Globus pallidus (tissue), 1 donor: ENCODE measurements at regions not wholly inside any gene's neighbourhood (a gene's known extent, or its start where the extent isn't known, plus 50 kb on each side); places are given as distances from the start of the nearest gene placed in this dataset.

ENCODE experiments used
- DNase-seq: peaks from one replicate; pipeline ENCODE4 v3.0.0-alpha.2; 2015; ENCODE audit warnings: low spot score

GRCh38 chr6:66423047-66423446 lies 716.0 kb upstream of the EYS start:
- no peak for DNase-seq

GRCh38 chr6:66421570-66421969 lies 714.5 kb upstream of the EYS start:
- DNase-seq = peak; percentile 7

GRCh38 chr6:66418906-66419305 lies 711.9 kb upstream of the EYS start:
- no peak for DNase-seq

GRCh38 chr6:66403966-66404365 lies 696.9 kb upstream of the EYS start:
- no peak for DNase-seq

GRCh38 chr6:66402873-66403272 lies 695.8 kb upstream of the EYS start:
- no peak for DNase-seq

- DNase-seq = no peak
These were observed 689.5 kb upstream of the EYS start for GRCh38 chr6:66396549-66396948.

- no peak for DNase-seq
These were observed 689.1 kb upstream of the EYS start for GRCh38 chr6:66396145-66396544.

GRCh38 chr6:66390393-66390792 lies 683.4 kb upstream of the EYS start:
- no peak for DNase-seq

GRCh38 chr6:66376001-66376400 lies 669.0 kb upstream of the EYS start:
- no peak for DNase-seq

- DNase-seq = no peak
These were observed 662.4 kb upstream of the EYS start for GRCh38 chr6:66369407-66369806.

- no peak for DNase-seq
These were observed 655.9 kb upstream of the EYS start for GRCh38 chr6:66362888-66363287.

- DNase-seq = no peak
These were observed 654.9 kb upstream of the EYS start for GRCh38 chr6:66361886-66362285.

- DNase-seq = no peak
These were observed 650.8 kb upstream of the EYS start for GRCh38 chr6:66357781-66358180.

GRCh38 chr6:66355471-66355870 lies 648.4 kb upstream of the EYS start:
- DNase-seq = no peak

GRCh38 chr6:66344796-66345195 lies 637.8 kb upstream of the EYS start:
- DNase-seq = no peak

- DNase-seq = no peak
These were observed 633.7 kb upstream of the EYS start for GRCh38 chr6:66340736-66341135.

- DNase-seq = no peak
These were observed 629.1 kb upstream of the EYS start for GRCh38 chr6:66336176-66336575.

- DNase-seq = no peak
These were observed 621.2 kb upstream of the EYS start for GRCh38 chr6:66328200-66328599.

- DNase-seq = no peak
These were observed 619.2 kb upstream of the EYS start for GRCh38 chr6:66326228-66326627.

GRCh38 chr6:66321017-66321416 lies 614.0 kb upstream of the EYS start:
- no peak for DNase-seq

- no peak for DNase-seq
These were observed 600.5 kb upstream of the EYS start for GRCh38 chr6:66307490-66307889.

- DNase-seq = no peak
These were observed 584.9 kb upstream of the EYS start for GRCh38 chr6:66291905-66292304.

GRCh38 chr6:66289889-66290288 lies 582.9 kb upstream of the EYS start:
- no peak for DNase-seq

- DNase-seq = no peak
These were observed 571.1 kb upstream of the EYS start for GRCh38 chr6:66278115-66278514.

- no peak for DNase-seq
These were observed 570.4 kb upstream of the EYS start for GRCh38 chr6:66277400-66277799.
